GM12865 (cell line): ENCODE measurements at regions not wholly inside any gene's neighbourhood (a gene's known extent, or its start where the extent isn't known, plus 50 kb on each side); places are given as distances from the start of the nearest gene placed in this dataset.
"Not testable (repeated sequence)": the region's sequence is repeated elsewhere in the genome, so short reads cannot be mapped to it uniquely, and the experiment has no call there.

ENCODE experiments used
- DNase-seq: peaks from one replicate; pipeline ENCODE4 v3.0.0; 2010; ENCODE audit warnings: low read depth
- H3K4me3 ChIP-seq: 2 replicates; pipeline ENCODE4 v1.5.1; 2011; ENCODE audit warnings: mild to moderate bottlenecking, low read depth, low read length, control low read depth

GRCh38 chr2:87574193-87575119 lies 173.4 kb upstream of the PLGLB2 start:
- H3K4me3 ChIP-seq, DNase-seq: not testable (repeated sequence)

GRCh38 chr2:87575138-87575537 lies 172.7 kb upstream of the PLGLB2 start:
- not testable (repeated sequence) for H3K4me3 ChIP-seq, DNase-seq

- H3K4me3 ChIP-seq, DNase-seq: not testable (repeated sequence)
Measured at GRCh38 chr2:87577358-87577757, 170.5 kb upstream of the PLGLB2 start.

- not testable (repeated sequence) for DNase-seq
Measured at GRCh38 chr2:87582152-87582551, 165.7 kb upstream of the PLGLB2 start.

GRCh38 chr2:87582579-87582978 lies 165.3 kb upstream of the PLGLB2 start:
- H3K4me3 ChIP-seq, DNase-seq: not testable (repeated sequence)

More at GRCh38 chr2:87582152-87582551, 165.7 kb upstream of the PLGLB2 start:
- not testable (repeated sequence) for H3K4me3 ChIP-seq

- not testable (repeated sequence) for H3K4me3 ChIP-seq, DNase-seq
Measured at GRCh38 chr2:87583370-87583769, 164.5 kb upstream of the PLGLB2 start.

GRCh38 chr2:87583803-87584202 lies 164.1 kb upstream of the PLGLB2 start:
- H3K4me3 ChIP-seq, DNase-seq: not testable (repeated sequence)

- DNase-seq, H3K4me3 ChIP-seq: not testable (repeated sequence)
Measured at GRCh38 chr2:87584268-87584906, 163.5 kb upstream of the PLGLB2 start.

GRCh38 chr2:87587934-87588333 lies 160.0 kb upstream of the PLGLB2 start:
- H3K4me3 ChIP-seq, DNase-seq: not testable (repeated sequence)

- DNase-seq, H3K4me3 ChIP-seq: not testable (repeated sequence)
Measured at GRCh38 chr2:87592974-87593373, 154.9 kb upstream of the PLGLB2 start.

- DNase-seq, H3K4me3 ChIP-seq: not testable (repeated sequence)
Measured at GRCh38 chr2:87593784-87594610, 153.9 kb upstream of the PLGLB2 start.

- H3K4me3 ChIP-seq, DNase-seq: not testable (repeated sequence)
Measured at GRCh38 chr2:87594611-87594992, 153.3 kb upstream of the PLGLB2 start.

GRCh38 chr2:87595017-87595416 lies 152.9 kb upstream of the PLGLB2 start:
- not testable (repeated sequence) for DNase-seq

GRCh38 chr2:87600961-87601360 lies 146.9 kb upstream of the PLGLB2 start:
- H3K4me3 ChIP-seq, DNase-seq: not testable (repeated sequence)

More at GRCh38 chr2:87595017-87595416, 152.9 kb upstream of the PLGLB2 start:
- H3K4me3 ChIP-seq: not testable (repeated sequence)

- not testable (repeated sequence) for H3K4me3 ChIP-seq, DNase-seq
Measured at GRCh38 chr2:87602118-87602517, 145.8 kb upstream of the PLGLB2 start.

GRCh38 chr2:87602728-87603127 lies 145.2 kb upstream of the PLGLB2 start:
- not testable (repeated sequence) for DNase-seq, H3K4me3 ChIP-seq

GRCh38 chr2:87603418-87604278 lies 144.2 kb upstream of the PLGLB2 start:
- DNase-seq, H3K4me3 ChIP-seq: not testable (repeated sequence)

GRCh38 chr2:87604279-87604818 lies 143.5 kb upstream of the PLGLB2 start:
- DNase-seq, H3K4me3 ChIP-seq: not testable (repeated sequence)
